Panc1 (cell line): ENCODE measurements at regions not wholly inside any gene's neighbourhood (a gene's known extent, or its start where the extent isn't known, plus 50 kb on each side); places are given as distances from the start of the nearest gene placed in this dataset.

Experiments
- POLR2AphosphoS5 ChIP-seq: IDR thresholded peaks from 2 replicates; pipeline ENCODE4 v1.6.1; 2012; ENCODE audit warnings: mild to moderate bottlenecking, low read depth, low read length, moderate library complexity
- TF ChIP-seq, protein P1 (sequence below): fragments of 450-650 bp; IDR thresholded peaks from 2 replicates; pipeline ENCODE4 v1.5.1; 2017; ENCODE audit warnings: mild to moderate bottlenecking

DNA sequence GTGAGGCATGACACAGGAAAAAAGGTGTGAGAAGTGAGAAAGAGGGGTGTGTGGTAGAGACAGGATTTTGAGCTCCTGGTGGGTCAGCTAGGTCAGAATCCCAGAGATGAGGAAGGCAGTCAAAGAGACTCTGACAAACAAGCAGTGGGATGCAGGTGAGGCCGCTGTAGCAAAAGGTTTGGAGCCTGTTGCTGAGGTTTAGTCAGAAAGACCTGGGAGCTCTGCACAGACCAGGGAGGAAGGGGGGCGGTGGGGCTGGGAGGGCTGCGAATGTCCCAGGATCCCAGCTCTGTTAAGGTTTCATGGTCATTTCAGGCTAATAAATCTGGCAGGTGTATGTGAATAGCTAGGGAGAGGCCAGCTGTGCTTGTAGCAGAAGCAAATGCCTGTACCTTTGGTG lies 373.9 kb upstream of the SYNCRIP start:
- TF ChIP-seq POLR2AphosphoS5, result no peak
- TF ChIP-seq, protein P1, sequence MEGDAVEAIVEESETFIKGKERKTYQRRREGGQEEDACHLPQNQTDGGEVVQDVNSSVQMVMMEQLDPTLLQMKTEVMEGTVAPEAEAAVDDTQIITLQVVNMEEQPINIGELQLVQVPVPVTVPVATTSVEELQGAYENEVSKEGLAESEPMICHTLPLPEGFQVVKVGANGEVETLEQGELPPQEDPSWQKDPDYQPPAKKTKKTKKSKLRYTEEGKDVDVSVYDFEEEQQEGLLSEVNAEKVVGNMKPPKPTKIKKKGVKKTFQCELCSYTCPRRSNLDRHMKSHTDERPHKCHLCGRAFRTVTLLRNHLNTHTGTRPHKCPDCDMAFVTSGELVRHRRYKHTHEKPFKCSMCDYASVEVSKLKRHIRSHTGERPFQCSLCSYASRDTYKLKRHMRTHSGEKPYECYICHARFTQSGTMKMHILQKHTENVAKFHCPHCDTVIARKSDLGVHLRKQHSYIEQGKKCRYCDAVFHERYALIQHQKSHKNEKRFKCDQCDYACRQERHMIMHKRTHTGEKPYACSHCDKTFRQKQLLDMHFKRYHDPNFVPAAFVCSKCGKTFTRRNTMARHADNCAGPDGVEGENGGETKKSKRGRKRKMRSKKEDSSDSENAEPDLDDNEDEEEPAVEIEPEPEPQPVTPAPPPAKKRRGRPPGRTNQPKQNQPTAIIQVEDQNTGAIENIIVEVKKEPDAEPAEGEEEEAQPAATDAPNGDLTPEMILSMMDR, result no peak
